RPMI8226 (cell line): ENCODE measurements at regions not wholly inside any gene's neighbourhood (a gene's known extent, or its start where the extent isn't known, plus 50 kb on each side); places are given as distances from the start of the nearest gene placed in this dataset.

Experiments used
- DNase-seq: peaks from one replicate; pipeline ENCODE4 v3.0.0-alpha.2; 2015

GRCh38 chr1:112267206-112267605 is 128.8 kb upstream of the CTTNBP2NL start:
- DNase-seq: no peak

DNA sequence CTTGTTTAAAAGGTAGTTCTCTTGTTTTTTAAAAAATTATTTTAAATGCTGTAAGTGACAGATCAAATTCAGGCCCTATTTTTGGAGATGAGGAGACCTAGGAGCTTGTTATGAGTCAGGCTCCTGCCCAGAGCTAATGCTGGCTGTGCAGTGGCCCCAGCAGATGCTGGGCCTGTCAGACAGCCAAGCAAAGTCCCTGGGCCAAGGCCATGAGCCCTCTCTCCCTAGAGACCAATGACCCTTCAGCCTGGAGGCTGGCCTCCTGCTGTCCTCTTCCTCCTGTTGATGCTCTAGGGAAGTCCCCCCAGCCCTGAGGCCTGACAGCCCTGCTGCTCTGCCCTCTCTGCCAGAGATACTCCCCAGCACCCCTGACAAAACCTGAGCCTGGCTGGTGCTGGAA is 128.1 kb upstream of the CTTNBP2NL start:
- no peak for DNase-seq

GRCh38 chr1:112268408-112268807 is 127.6 kb upstream of the CTTNBP2NL start:
- DNase-seq: no peak

- DNase-seq: no peak
Observed at GRCh38 chr1:112271270-112271669, 124.7 kb upstream of the CTTNBP2NL start.

DNA sequence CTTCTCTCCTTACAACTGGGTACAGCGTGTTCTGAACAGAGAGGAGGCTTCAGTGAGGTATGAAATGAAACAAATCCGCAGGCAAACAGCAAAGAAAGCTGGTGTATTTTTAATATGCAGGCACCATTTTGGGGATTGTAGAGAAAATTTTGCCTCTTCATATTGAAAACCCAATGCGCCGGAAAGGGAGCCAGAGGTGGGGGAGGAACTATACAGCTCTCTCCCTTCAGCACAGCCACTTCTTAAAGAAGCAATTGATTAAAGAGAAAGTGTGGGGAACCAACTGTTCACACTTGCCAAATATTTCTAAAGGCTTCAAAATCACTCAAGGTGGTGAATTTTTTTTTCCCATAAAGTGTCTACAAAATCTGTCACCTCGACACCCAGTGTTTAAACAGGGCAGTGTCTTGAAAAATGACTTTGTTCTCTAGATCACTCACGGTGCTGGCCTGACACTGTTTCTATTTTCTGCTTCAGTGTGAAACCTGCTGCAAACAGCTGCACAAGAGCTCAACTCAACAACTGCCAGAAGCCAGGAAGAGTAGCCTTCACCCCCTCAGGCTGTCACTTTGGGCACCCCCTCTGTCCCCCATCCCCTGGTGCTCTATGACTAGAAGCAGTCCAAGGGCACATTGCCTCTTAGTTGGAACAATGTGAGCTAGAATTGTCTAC is 123.8 kb upstream of the CTTNBP2NL start:
- DNase-seq: no peak

DNA sequence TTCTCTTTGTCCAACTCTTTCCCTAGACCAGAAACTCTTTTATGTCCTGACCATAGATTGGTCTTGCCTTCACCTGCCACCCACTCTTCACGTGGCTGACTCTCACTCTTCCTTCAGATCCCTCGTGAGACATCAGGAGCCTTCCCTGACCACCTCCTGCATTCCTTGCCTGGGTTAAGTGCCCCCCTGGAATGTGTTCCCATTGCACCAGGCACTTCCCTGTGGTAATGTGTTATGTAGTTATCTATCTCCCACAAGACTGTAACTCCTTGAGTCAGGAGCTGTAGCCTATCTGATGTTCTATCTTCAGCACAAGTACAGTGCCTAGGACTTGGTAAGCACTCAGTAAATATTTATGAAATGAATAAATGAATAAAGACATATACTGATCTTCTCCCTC is 111.2 kb upstream of the CTTNBP2NL start:
- no peak for DNase-seq

GRCh38 chr1:112285316-112285715 is 110.7 kb upstream of the CTTNBP2NL start:
- no peak for DNase-seq

DNA sequence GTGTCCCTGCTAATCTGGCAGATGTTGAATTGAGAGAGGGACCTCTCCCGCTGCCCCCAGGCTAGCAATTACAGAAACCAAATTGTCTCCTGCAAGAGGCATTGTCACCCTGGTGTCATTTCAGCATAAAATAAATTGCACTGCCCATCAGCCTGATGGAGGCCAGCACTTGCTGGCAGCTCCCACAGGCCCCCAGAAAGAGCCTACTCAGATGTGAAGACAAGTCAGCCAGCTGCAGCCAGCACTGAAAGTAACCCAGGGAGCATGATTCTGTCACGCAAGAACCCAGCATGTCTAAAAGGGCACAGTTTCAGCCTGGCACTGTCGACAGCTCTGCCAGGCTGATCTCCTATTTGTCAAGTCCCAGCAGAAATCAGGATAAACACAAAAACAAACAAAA is 110.3 kb upstream of the CTTNBP2NL start:
- no peak for DNase-seq

- DNase-seq: no peak
Observed at GRCh38 chr1:112296908-112297307, 99.1 kb upstream of the CTTNBP2NL start.

DNA sequence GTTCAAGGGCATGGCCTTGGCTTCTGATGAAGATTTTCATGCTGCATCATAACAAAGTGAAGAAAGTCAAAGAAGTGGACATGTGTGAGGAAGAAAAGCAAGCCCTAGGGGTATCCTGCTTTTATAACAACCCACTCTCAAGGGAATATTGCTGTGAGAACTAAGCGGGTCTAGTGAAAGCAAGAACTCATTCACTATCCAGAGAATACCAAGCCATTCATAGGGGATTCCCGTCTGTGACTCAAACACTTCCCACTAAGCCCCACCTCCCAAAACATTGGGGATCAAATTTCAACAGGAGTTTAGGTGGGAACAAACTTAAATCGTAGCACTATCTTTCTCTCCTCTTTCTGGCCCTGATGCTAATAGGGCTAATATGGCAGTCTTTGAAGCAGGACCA is 98.5 kb upstream of the CTTNBP2NL start:
- DNase-seq: no peak

- peak; percentile 39 for DNase-seq
Observed at GRCh38 chr1:112298558-112298957, 97.5 kb upstream of the CTTNBP2NL start.

DNA sequence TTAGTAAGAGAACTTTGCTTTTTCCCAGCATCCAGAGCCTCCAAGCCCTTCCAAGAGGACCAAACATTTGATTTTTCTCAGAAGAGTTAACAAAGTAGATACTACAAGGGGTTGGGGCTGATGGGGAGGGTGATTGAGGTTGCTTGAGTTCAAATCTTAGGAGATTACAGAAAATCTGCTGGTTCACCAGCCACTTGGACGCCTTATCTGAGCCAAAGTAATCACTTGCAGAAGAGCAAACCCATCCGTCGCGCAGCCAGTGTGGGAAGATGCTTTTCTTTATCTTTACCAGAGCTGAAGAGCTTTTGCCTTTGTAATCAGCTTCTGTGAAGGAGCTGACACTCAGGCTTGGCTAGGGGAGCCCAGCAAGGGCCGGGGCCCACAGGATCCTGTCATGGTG is 91.9 kb upstream of the CTTNBP2NL start:
- no peak for DNase-seq

GRCh38 chr1:112304612-112305011 is 91.4 kb upstream of the CTTNBP2NL start:
- DNase-seq: no peak

DNA sequence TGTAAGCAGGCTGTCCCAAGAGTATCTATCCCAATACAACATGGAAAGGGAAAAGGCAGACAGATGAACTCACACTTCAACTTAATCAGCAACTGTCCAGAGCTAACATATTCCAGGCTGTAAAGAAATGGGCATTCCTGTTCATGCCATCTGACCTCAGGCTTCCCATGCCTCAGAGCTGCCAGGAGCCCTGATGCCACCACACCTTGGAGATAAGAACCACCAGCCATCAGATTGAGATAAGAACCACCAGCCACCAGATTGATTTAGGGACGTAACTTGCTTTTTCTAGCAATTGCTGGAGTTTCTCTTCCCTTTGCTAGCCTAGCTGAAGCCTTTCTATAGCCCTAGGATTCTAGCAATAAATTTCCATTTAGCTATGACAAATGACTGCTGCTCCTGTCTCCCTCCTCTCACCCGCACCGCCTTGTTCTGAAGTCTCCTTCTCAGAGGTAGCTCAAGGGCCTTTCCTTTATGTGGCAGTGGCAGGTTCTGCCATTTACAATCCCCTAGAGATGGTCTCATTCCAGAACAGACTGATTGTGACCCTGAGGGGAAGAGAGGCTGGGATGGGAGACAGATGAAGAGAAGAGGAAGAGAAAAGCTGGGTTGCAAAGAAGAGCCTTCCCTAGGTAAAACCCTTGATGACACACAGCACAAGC is 88.0 kb upstream of the CTTNBP2NL start:
- DNase-seq: no peak

DNA sequence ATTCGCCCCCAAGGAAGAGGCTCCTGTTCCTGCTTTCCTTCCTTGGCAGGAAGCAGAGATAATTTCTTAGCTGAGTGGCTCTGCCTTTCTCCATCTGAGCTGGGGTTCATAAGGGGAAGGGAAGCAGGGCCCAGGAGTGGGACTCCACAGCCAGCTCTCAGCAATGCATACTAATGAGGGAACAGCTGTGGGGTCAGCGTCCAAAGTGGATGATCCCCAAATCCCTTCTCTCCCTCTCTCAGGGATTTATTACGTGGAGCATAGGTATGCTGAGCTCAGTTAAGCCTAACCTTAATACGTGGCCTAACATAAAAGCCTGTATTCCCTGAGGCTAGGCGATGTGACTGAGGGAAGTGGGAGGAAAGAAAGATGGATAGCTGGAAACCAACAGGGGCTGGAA is 87.3 kb upstream of the CTTNBP2NL start:
- DNase-seq: no peak

DNA sequence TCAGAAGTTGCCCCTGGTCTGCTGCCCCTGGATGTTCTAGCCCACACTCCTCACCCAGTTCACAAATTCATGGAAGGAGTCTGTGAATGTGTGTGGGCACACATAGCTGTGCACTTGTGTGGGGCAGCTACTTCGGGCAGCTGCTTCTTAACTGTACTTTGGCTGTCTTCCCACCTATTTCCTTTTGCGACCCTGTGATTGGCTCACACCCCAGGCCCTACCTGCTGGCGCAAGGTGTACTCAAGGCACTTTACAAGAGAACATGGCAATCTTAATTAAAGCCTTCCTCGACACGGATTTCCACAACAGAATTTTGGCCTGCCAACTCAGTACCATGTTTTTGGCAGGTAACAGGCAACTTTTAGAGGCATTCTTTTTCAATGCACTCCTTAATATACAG is 86.5 kb upstream of the CTTNBP2NL start:
- DNase-seq: no peak

GRCh38 chr1:112312315-112312714 is 83.7 kb upstream of the CTTNBP2NL start:
- no peak for DNase-seq

DNA sequence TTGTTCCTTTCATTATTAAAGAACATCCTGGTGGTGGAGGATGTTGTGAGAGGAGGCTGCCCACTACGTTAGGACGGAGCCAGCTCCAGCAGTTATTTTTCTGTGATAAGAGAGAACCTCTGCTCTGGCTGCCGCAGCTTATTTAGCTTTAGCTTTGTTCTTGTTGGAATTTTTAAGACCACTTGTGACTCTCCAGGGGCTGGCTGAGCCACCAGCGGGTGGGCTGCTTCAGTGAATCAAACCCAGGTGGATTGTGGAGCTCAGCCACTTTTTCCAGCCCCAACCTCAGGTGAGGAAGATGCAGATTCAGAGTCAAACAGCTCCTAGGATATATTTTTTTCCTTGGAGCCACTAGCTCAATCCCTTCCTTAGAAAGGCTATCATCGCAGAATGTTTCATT is 83.1 kb upstream of the CTTNBP2NL start:
- no peak for DNase-seq

DNA sequence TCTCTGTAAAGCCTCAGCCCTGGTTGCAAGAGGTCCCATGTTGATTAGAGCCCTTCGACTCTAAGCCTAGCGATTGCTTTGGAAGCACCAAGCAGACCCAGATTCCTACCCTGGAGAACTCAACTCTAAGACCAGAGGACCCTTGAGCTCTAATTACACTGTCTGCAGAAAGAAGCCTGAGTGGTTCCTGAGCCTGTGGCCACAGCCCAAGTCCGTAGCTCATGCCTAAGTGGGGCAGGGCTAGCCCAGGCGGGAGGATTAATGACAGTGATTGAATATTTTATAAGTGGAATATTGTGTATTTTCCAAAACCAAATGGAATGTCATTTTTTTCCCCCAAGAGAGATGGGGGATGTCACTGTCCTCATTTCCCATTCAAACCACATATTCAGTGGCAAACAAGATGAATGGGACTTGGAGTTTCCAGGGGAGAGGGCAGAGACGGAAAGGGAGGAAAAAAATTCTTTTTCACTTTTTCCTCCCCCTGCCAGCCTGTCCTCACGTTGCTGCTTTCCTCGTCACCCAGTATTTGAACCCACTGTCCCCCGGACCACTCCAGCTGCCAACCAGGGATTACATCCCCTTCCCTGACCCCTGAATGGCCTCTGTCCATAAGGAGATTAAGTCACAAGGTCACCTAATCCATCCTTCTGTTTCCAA is 79.6 kb upstream of the CTTNBP2NL start:
- no peak for DNase-seq

GRCh38 chr1:112317140-112317539 is 78.9 kb upstream of the CTTNBP2NL start:
- no peak for DNase-seq

- no peak for DNase-seq
Observed at GRCh38 chr1:112317611-112318062, 78.4 kb upstream of the CTTNBP2NL start.

- DNase-seq: no peak
Observed at GRCh38 chr1:112318263-112318662, 77.8 kb upstream of the CTTNBP2NL start.

- DNase-seq: no peak
Observed at GRCh38 chr1:112318698-112319370, 77.2 kb upstream of the CTTNBP2NL start.
